Vagina (tissue), 2 donors: ENCODE measurements at regions not wholly inside any gene's neighbourhood (a gene's known extent, or its start where the extent isn't known, plus 50 kb on each side); places are given as distances from the start of the nearest gene placed in this dataset.

ENCODE experiments used
- CTCF ChIP-seq, 3 experiments: fragments of 450-650 bp in 2 of 3; fragments of 200-600 bp in 1 of 3; sonication (generic) in 1 of 3; IDR thresholded peaks; one replicate each; pipeline ENCODE4 v1.5.1; 2017 to 2019; ENCODE audit warnings: antibody characterized with exemption in 3 of 3, mild to moderate bottlenecking in 2 of 3, moderate library complexity in 2 of 3
- POLR2A ChIP-seq, 2 donors: fragments of 450-650 bp; IDR thresholded peaks; one replicate each; pipeline ENCODE4 v1.6.1; 2017; ENCODE audit warnings: antibody characterized with exemption in 2 of 2, mild to moderate bottlenecking in 2 of 2, moderate library complexity in 2 of 2

- TF ChIP-seq POLR2A (IDR thresholded peaks at IDR 0.05) = no peak
- no peak for TF ChIP-seq CTCF (IDR thresholded peaks at IDR 0.05)
These were observed 199.9 kb downstream of the PCDH7 start for GRCh38 chr4:30920043-30920442.
